ENCODE measurements at regions not wholly inside any gene's neighbourhood (a gene's known extent, or its start where the extent isn't known, plus 50 kb on each side); places are given as distances from the start of the nearest gene placed in this dataset.
A peak's percentile ranks its signal among the peaks of the same experiment; 100 is the strongest.

DNA sequence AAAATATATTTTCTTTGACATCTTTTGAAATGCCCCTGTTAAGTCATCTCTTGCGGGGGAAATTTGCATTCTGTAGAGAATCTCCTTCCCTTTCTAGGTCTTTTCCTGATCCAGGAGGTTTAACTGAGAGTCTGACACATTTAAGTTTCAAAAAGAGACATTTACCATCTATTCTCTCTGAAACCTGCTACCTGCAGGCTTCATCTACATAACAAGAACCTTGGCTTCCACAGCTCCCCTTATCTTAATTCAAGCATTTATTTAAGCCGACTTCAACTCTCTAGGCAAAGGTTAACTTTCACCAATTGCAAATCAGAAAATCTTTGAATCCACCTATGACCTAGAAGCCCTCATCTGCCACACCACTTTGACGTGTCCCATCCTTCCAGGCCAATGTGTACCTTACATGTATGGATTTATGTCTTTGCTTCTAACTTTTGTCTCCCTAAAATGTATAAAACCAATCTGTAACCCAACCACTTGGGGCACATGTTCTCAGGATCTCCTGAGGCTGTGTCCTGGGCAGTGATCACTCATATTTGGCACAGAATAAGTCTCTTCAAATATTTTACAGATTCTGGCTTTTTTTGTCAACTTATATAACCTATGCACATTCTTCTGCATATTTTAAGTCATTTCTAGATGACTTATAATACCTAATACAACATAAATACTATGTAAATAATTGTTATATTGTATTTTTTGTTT is 666.7 kb downstream of the UTRN start:
- TF ChIP-seq EP300 (IDR thresholded peaks at IDR 0.05; ENCODE audit: borderline replicate concordance in 1 of 2, low read depth in 2 of 2, low read length in 2 of 2) (no peak), POLR2A (IDR thresholded peaks at IDR 0.05; ENCODE audit: control extremely low read depth in 1 of 2, low read depth in 2 of 2, low read length in 2 of 2) (no peak)
- TF ChIP-seq, protein P1, sequence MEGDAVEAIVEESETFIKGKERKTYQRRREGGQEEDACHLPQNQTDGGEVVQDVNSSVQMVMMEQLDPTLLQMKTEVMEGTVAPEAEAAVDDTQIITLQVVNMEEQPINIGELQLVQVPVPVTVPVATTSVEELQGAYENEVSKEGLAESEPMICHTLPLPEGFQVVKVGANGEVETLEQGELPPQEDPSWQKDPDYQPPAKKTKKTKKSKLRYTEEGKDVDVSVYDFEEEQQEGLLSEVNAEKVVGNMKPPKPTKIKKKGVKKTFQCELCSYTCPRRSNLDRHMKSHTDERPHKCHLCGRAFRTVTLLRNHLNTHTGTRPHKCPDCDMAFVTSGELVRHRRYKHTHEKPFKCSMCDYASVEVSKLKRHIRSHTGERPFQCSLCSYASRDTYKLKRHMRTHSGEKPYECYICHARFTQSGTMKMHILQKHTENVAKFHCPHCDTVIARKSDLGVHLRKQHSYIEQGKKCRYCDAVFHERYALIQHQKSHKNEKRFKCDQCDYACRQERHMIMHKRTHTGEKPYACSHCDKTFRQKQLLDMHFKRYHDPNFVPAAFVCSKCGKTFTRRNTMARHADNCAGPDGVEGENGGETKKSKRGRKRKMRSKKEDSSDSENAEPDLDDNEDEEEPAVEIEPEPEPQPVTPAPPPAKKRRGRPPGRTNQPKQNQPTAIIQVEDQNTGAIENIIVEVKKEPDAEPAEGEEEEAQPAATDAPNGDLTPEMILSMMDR (IDR thresholded peaks at IDR 0.05; ENCODE audit: control extremely low read depth in 1 of 3, insufficient read depth in 1 of 3, low read depth in 1 of 3, low read length in 3 of 3) = peak in 2 of 3 experiments; percentile 1 to 7; a peak in 2 of 4 replicates

Measured in H1 (cell line).